ENCODE measurements at regions not wholly inside any gene's neighbourhood (a gene's known extent, or its start where the extent isn't known, plus 50 kb on each side); places are given as distances from the start of the nearest gene placed in this dataset.

GRCh38 chr13:107057028-107057631 lies 489.2 kb upstream of the ARGLU1 start:
- Histone ChIP-seq H3K27me3 (ENCODE audit: control insufficient read depth, insufficient read depth, low read length) (no peaks in the 10 kb centered on the region), H3K4me3 (ENCODE audit: low read depth, low read length) (no peak overlapping the region), H3K36me3 (ENCODE audit: control insufficient read depth, insufficient read depth, low read length) (no peaks in the 10 kb centered on the region)
- no peak for TF ChIP-seq CTCF (IDR thresholded peaks at IDR 0.05; ENCODE audit: insufficient read depth, low read length, severe bottlenecking)
- no peak for DNase-seq (ENCODE audit: low read depth)
- FAIRE-seq, result no peak

- TF ChIP-seq CTCF (IDR thresholded peaks at IDR 0.05; ENCODE audit: insufficient read depth, low read length, severe bottlenecking), result no peak
- DNase-seq (ENCODE audit: low read depth) (no peak), FAIRE-seq (no peak)
- H3K4me3 ChIP-seq (ENCODE audit: low read depth, low read length), result no peak overlapping the region
- no peaks in the 10 kb centered on the region for H3K36me3 ChIP-seq (ENCODE audit: control insufficient read depth, insufficient read depth, low read length)
- H3K27me3 ChIP-seq (ENCODE audit: control insufficient read depth, insufficient read depth, low read length), result no peaks in the 10 kb centered on the region
Observed at GRCh38 chr13:107043021-107043956, 475.4 kb upstream of the ARGLU1 start.

DNA sequence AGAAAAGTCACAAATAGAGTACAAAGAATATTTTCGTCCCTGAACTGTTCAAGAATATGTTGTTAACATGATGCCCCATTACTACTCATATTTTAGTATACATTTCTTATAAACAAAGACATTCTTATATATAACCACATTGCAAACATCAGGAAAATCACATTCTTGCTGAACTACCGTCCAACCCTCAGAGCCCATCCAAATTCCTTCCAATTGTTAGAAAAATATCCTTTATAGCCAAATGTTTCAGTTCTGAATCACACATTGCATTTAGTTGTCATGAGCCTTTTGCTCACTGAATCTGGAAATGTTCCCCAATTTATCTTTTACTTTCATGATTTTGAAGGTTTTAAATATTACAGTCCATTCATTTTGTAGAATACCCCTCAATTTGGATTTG lies 467.8 kb upstream of the ARGLU1 start:
- Histone ChIP-seq H3K4me3 (ENCODE audit: low read depth, low read length) (no peak overlapping the region), H3K36me3 (ENCODE audit: control insufficient read depth, insufficient read depth, low read length) (no peaks in the 10 kb centered on the region), H3K27me3 (ENCODE audit: control insufficient read depth, insufficient read depth, low read length) (no peaks in the 10 kb centered on the region)
- no peak for DNase-seq (ENCODE audit: low read depth)
- FAIRE-seq, result no peak
- no peak for TF ChIP-seq CTCF (IDR thresholded peaks at IDR 0.05; ENCODE audit: insufficient read depth, low read length, severe bottlenecking)

DNA sequence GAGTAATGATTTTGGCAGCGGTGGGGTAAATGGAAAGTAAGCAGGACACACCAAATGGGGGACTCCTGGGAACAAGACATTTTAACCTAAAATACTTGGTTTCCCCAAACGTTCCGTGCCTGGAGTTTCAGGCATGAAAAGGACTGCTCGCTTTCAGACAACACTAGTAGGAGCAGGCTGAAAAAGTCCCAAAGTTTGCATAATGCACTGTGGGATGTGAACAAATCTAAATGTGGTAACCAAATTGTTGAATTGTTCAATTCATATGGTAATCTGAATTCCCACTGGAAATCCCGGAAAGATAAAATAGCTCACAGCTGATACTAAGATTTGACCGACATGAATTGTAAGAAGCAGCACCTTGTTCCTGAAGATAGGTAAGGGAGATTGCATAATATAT lies 467.2 kb upstream of the ARGLU1 start:
- Histone ChIP-seq H3K4me3 (ENCODE audit: low read depth, low read length) (no peak overlapping the region), H3K36me3 (ENCODE audit: control insufficient read depth, insufficient read depth, low read length) (no peaks in the 10 kb centered on the region), H3K27me3 (ENCODE audit: control insufficient read depth, insufficient read depth, low read length) (no peaks in the 10 kb centered on the region)
- no peak for DNase-seq (ENCODE audit: low read depth)
- no peak for TF ChIP-seq CTCF (IDR thresholded peaks at IDR 0.05; ENCODE audit: insufficient read depth, low read length, severe bottlenecking)
- FAIRE-seq, result no peak

DNA sequence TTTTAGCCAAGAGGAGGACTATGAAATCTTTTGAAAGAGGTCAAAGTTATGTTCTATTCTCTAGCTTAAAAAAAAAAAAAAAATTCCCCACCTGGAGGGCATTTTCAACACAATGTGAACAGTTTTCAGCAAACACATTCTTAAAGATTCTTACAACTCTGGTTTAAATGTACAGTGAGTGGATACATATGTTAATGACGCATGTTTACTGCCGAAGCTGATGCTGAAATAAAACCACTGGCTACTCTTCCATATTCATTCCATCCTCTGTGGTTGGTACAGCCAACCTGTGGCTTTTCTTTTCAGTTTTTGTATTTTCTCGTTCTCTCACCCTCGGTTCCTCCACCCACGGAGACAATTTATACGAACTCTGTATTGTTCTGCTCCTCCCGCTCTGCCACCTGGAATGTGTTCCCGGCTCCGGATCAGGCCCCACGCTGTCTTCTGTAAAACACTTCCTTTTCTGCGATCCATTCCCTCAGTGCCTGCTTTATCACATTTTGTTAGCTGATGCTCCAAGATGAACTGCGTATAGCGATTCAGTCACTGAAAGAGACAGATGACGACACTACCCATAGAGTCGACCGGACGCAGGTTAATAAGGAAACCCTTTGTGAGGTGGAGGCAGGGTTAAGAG lies 466.4 kb upstream of the ARGLU1 start:
- no peak for TF ChIP-seq CTCF (IDR thresholded peaks at IDR 0.05; ENCODE audit: insufficient read depth, low read length, severe bottlenecking)
- Histone ChIP-seq H3K4me3 (ENCODE audit: low read depth, low read length) (no peak overlapping the region), H3K27me3 (ENCODE audit: control insufficient read depth, insufficient read depth, low read length) (no peaks in the 10 kb centered on the region), H3K36me3 (ENCODE audit: control insufficient read depth, insufficient read depth, low read length) (no peaks in the 10 kb centered on the region)
- no peak for FAIRE-seq
- no peak for DNase-seq (ENCODE audit: low read depth)

Data from bronchial epithelial cell (primary cell).